Smooth muscle cell (in vitro differentiated cells): ENCODE measurements at regions not wholly inside any gene's neighbourhood (a gene's known extent, or its start where the extent isn't known, plus 50 kb on each side); places are given as distances from the start of the nearest gene placed in this dataset.
A peak's percentile ranks its signal among the peaks of the same experiment; 100 is the strongest.

Experiments used
- DNase-seq: peaks from one replicate; lab custom pipeline; 2025; ENCODE audit not compliant: unreplicated experiment; lab: John Stamatoyannopoulos, UW
- H2AFZ ChIP-seq: fragments of 200-600 bp; sonication (generic); 2 replicates; pipeline ENCODE4 v1.6.0; 2016; ENCODE audit warnings: antibody characterized with exemption, low read depth, mild to moderate bottlenecking
- H3F3A ChIP-seq: fragments of 200-600 bp; sonication (generic); 2 replicates; pipeline ENCODE4 v1.6.0; 2017; ENCODE audit warnings: antibody characterized with exemption, low read depth
- H3K27ac ChIP-seq: fragments of 200-600 bp; sonication (generic); 2 replicates; pipeline ENCODE4 v1.5.1; 2016; ENCODE audit warnings: low read depth, mild to moderate bottlenecking
- H3K27me3 ChIP-seq: fragments of 200-600 bp; sonication (generic); 2 replicates; pipeline ENCODE4 v1.6.1; 2016; ENCODE audit warnings: low read depth, mild to moderate bottlenecking
- H3K36me3 ChIP-seq: fragments of 200-600 bp; sonication (generic); 2 replicates; pipeline ENCODE4 v1.5.1; 2016; ENCODE audit warnings: low read depth
- H3K4me1 ChIP-seq: fragments of 200-600 bp; sonication (generic); 2 replicates; pipeline ENCODE4 v1.5.1; 2016; ENCODE audit warnings: low read depth
- H3K4me2 ChIP-seq: fragments of 200-600 bp; sonication (generic); 2 replicates; pipeline ENCODE4 v1.6.0; 2016; ENCODE audit warnings: mild to moderate bottlenecking
- H3K4me3 ChIP-seq: fragments of 200-600 bp; sonication (generic); 2 replicates; pipeline ENCODE4 v1.5.1; 2016; ENCODE audit warnings: mild to moderate bottlenecking
- H3K79me2 ChIP-seq: fragments of 200-600 bp; sonication (generic); 2 replicates; pipeline ENCODE4 v1.6.0; 2016; ENCODE audit warnings: low read depth, mild to moderate bottlenecking
- H3K9ac ChIP-seq: fragments of 200-600 bp; sonication (generic); 2 replicates; pipeline ENCODE4 v1.6.0; 2016; ENCODE audit warnings: low read depth
- H3K9me3 ChIP-seq: fragments of 200-600 bp; sonication (generic); replicated peaks from 2 replicates; pipeline ENCODE4 v1.5.1; 2016; ENCODE audit warnings: low read depth
- H4K20me1 ChIP-seq: fragments of 200-600 bp; sonication (generic); 2 replicates; pipeline ENCODE4 v1.6.0; 2016; ENCODE audit warnings: low read depth
- CTCF ChIP-seq: fragments of 200-600 bp; sonication (generic); IDR thresholded peaks from 2 replicates; pipeline ENCODE4 v1.5.1; 2017; ENCODE audit warnings: borderline replicate concordance, mild to moderate bottlenecking, antibody characterized with exemption; ENCODE audit not compliant: insufficient read depth, poor library complexity, severe bottlenecking
- WGBS: methylation state at CpG from one replicate; pipeline ENCODE4 v1.1.7; 2016; ENCODE audit warnings: low lambda C conversion rate; 5-methylcytosine and 5-hydroxymethylcytosine counted together

- Histone ChIP-seq H3K79me2 (no peaks in the 10 kb centered on the region), H3F3A (peaks cover 8% of the 10 kb centered on the region), H3K4me2 (peak overlapping the region; percentile 75), H3K27ac (no peak overlapping the region), H3K4me1 (no peaks in the 10 kb centered on the region), H2AFZ (no peak overlapping the region), H3K4me3 (no peak overlapping the region), H3K27me3 (no peaks in the 10 kb centered on the region), H3K36me3 (no peaks in the 10 kb centered on the region), H3K9me3 (no peaks in the 10 kb centered on the region), H4K20me1 (no peaks in the 10 kb centered on the region), H3K9ac (no peak overlapping the region)
- WGBS, result 35% methylated on average over 17 of the region's 17 CpGs
- no peak for TF ChIP-seq CTCF
- DNase-seq, result no peak
Measured at GRCh38 chr9:16202914-16203728, 650.3 kb downstream of the CCDC171 start.

GRCh38 chr9:16203729-16204573 lies 651.1 kb downstream of the CCDC171 start:
- Histone ChIP-seq H2AFZ (no peak overlapping the region), H4K20me1 (no peaks in the 10 kb centered on the region), H3K36me3 (no peaks in the 10 kb centered on the region), H3K27me3 (no peaks in the 10 kb centered on the region), H3K4me2 (peak overlapping the region; percentile 75), H3K4me1 (no peaks in the 10 kb centered on the region), H3F3A (peaks cover 8% of the 10 kb centered on the region), H3K27ac (no peak overlapping the region), H3K79me2 (no peaks in the 10 kb centered on the region), H3K9ac (no peak overlapping the region), H3K4me3 (no peak overlapping the region), H3K9me3 (no peaks in the 10 kb centered on the region)
- 69% methylated on average over 14 of the region's 14 CpGs for WGBS
- TF ChIP-seq CTCF, result no peak
- DNase-seq, result no peak

- no peak for TF ChIP-seq CTCF
- WGBS, result 100% methylated on average over 2 of the region's 2 CpGs
Measured at GRCh38 chr9:16205455-16205854, 652.6 kb downstream of the CCDC171 start.

More at GRCh38 chr9:16205455-16205854, 652.6 kb downstream of the CCDC171 start:
- Histone ChIP-seq H3K36me3 (no peaks in the 10 kb centered on the region), H3K27me3 (no peaks in the 10 kb centered on the region), H3K27ac (no peak overlapping the region), H3K4me1 (no peaks in the 10 kb centered on the region), H2AFZ (no peak overlapping the region), H3K9me3 (no peaks in the 10 kb centered on the region), H3K4me3 (no peak overlapping the region), H4K20me1 (no peaks in the 10 kb centered on the region), H3K4me2 (no peak overlapping the region), H3F3A (peaks cover 8% of the 10 kb centered on the region), H3K9ac (no peak overlapping the region), H3K79me2 (no peaks in the 10 kb centered on the region)
- DNase-seq, result no peak
